Epidermal melanocyte (primary cell): ENCODE measurements at regions not wholly inside any gene's neighbourhood (a gene's known extent, or its start where the extent isn't known, plus 50 kb on each side); places are given as distances from the start of the nearest gene placed in this dataset.
A peak's percentile ranks its signal among the peaks of the same experiment; 100 is the strongest.
"Not testable (repeated sequence)": the region's sequence is repeated elsewhere in the genome, so short reads cannot be mapped to it uniquely, and the experiment has no call there.

Source experiments
- DNase-seq: peaks from one replicate; pipeline ENCODE4 v3.0.0; 2011; ENCODE audit warnings: low spot score; ENCODE audit not compliant: insufficient read length

- DNase-seq = no peak
Observed at GRCh38 chr5:127213231-127213630, 77.4 kb upstream of the MEGF10 start.

- no peak for DNase-seq
Observed at GRCh38 chr5:127216143-127216542, 74.5 kb upstream of the MEGF10 start.

GRCh38 chr5:127216898-127217675, 73.5 kb upstream of the MEGF10 start:
- no peak for DNase-seq

- not testable (repeated sequence) for DNase-seq
Observed at GRCh38 chr5:127221936-127222335, 68.7 kb upstream of the MEGF10 start.

- DNase-seq = not testable (repeated sequence)
Observed at GRCh38 chr5:127222571-127223156, 67.9 kb upstream of the MEGF10 start.

GRCh38 chr5:127223256-127223974, 67.2 kb upstream of the MEGF10 start:
- DNase-seq = no peak

- DNase-seq = no peak
Observed at GRCh38 chr5:127227881-127228280, 62.7 kb upstream of the MEGF10 start.

- no peak for DNase-seq
Observed at GRCh38 chr5:127228540-127229184, 61.9 kb upstream of the MEGF10 start.

- peak; percentile 52 for DNase-seq
Observed at GRCh38 chr5:127229185-127229889, 61.3 kb upstream of the MEGF10 start.

GRCh38 chr5:127231118-127231517, 59.5 kb upstream of the MEGF10 start:
- DNase-seq = no peak

- DNase-seq = no peak
Observed at GRCh38 chr5:127233590-127233989, 57.0 kb upstream of the MEGF10 start.

- no peak for DNase-seq
Observed at GRCh38 chr5:127235136-127235535, 55.5 kb upstream of the MEGF10 start.

- DNase-seq = no peak
Observed at GRCh38 chr5:127236254-127236653, 54.3 kb upstream of the MEGF10 start.
